Tibial artery (tissue), 4 donors: ENCODE measurements at regions not wholly inside any gene's neighbourhood (a gene's known extent, or its start where the extent isn't known, plus 50 kb on each side); places are given as distances from the start of the nearest gene placed in this dataset.

ENCODE experiments used
- DNase-seq, 2 donors: peaks; one replicate each; pipeline ENCODE4 v3.0.0-alpha.2; 2019
- H3K27ac ChIP-seq, 2 donors: fragments of 200-600 bp; sonication (generic) in 1 of 2; 1 replicate in 1 of 2; 2 replicates in 1 of 2; pipeline ENCODE4 v1.5.1; 2018 to 2019; ENCODE audit warnings: mild to moderate bottlenecking in 1 of 2
- H3K27me3 ChIP-seq, 2 donors: fragments of 200-600 bp; sonication (generic) in 1 of 2; one replicate each; pipeline versions ENCODE4 v1.5.1 to v1.6.0; 2016 to 2019
- H3K36me3 ChIP-seq, 3 donors: fragments of 200-600 bp; sonication (generic) in 2 of 3; one replicate each; pipeline ENCODE4 v1.5.1; 2016 to 2019; ENCODE audit warnings: mild to moderate bottlenecking in 2 of 3
- H3K4me1 ChIP-seq, 4 donors: fragments of 200-600 bp; sonication (generic) in 2 of 4; 1 replicate in 3 of 4; 2 replicates in 1 of 4; pipeline ENCODE4 v1.5.1; 2016 to 2019
- H3K4me3 ChIP-seq, 2 donors: fragments of 200-600 bp; sonication (generic) in 1 of 2; 1 replicate in 1 of 2; 2 replicates in 1 of 2; pipeline ENCODE4 v1.5.1; 2018 to 2019; ENCODE audit warnings: mild to moderate bottlenecking in 2 of 2
- H3K9me3 ChIP-seq, 3 donors: fragments of 200-600 bp; sonication (generic) in 1 of 3; one replicate each; pipeline ENCODE4 v1.5.1; 2016 to 2019
- CTCF ChIP-seq, 2 experiments: fragments of 200-600 bp in 1 of 2; fragments of 450-650 bp in 1 of 2; IDR thresholded peaks; one replicate each; pipeline ENCODE4 v1.5.1; 2017 to 2019; ENCODE audit warnings: antibody characterized with exemption in 2 of 2, mild to moderate bottlenecking in 1 of 2, moderate library complexity in 1 of 2
- intact Hi-C: fragments of 100-400 bp; cut with DNase I; formaldehyde crosslinking; loops from one replicate; pipeline ENCODE4 v1.15.0; 2023; ENCODE audit warnings: low total_unique reads

- H3K27me3 ChIP-seq, result no peaks in the 10 kb centered on the region
- no peak overlapping the region for H3K27ac ChIP-seq
- no peak for TF ChIP-seq CTCF (IDR thresholded peaks at IDR 0.05)
- no peaks in the 10 kb centered on the region for H3K9me3 ChIP-seq
- DNase-seq, result no peak
- no peaks in the 10 kb centered on the region for H3K36me3 ChIP-seq
- no peak overlapping the region for H3K4me3 ChIP-seq
- intact Hi-C loops, result no loop called here
- H3K4me1 ChIP-seq, result no peaks in the 10 kb centered on the region
Measured at GRCh38 chr5:152990217-152990616, 500.3 kb upstream of the GRIA1 start.

GRCh38 chr5:152990649-152991048 lies 499.8 kb upstream of the GRIA1 start:
- TF ChIP-seq CTCF (IDR thresholded peaks at IDR 0.05), result no peak
- Histone ChIP-seq H3K9me3 (no peaks in the 10 kb centered on the region), H3K4me3 (no peak overlapping the region), H3K27me3 (no peaks in the 10 kb centered on the region), H3K4me1 (no peaks in the 10 kb centered on the region), H3K36me3 (no peaks in the 10 kb centered on the region), H3K27ac (no peak overlapping the region)
- DNase-seq, result no peak
- intact Hi-C loops, result no loop called here

GRCh38 chr5:152994033-152994680 lies 496.3 kb upstream of the GRIA1 start:
- no peak for DNase-seq
- no peak overlapping the region for H3K27ac ChIP-seq
- TF ChIP-seq CTCF (IDR thresholded peaks at IDR 0.05), result no peak
- intact Hi-C loops, result no loop called here
- H3K36me3 ChIP-seq, result no peaks in the 10 kb centered on the region
- H3K4me1 ChIP-seq, result no peaks in the 10 kb centered on the region
- H3K4me3 ChIP-seq, result no peak overlapping the region
- no peaks in the 10 kb centered on the region for H3K9me3 ChIP-seq
- H3K27me3 ChIP-seq, result no peaks in the 10 kb centered on the region

GRCh38 chr5:152995214-152995725 lies 495.2 kb upstream of the GRIA1 start:
- H3K27ac ChIP-seq, result no peak overlapping the region
- H3K36me3 ChIP-seq, result no peaks in the 10 kb centered on the region
- intact Hi-C loops, result no loop called here
- no peak for DNase-seq
- H3K9me3 ChIP-seq, result no peaks in the 10 kb centered on the region
- H3K4me3 ChIP-seq, result no peak overlapping the region
- TF ChIP-seq CTCF (IDR thresholded peaks at IDR 0.05), result no peak
- H3K4me1 ChIP-seq, result no peaks in the 10 kb centered on the region
- no peaks in the 10 kb centered on the region for H3K27me3 ChIP-seq

GRCh38 chr5:153005711-153006110 lies 484.8 kb upstream of the GRIA1 start:
- no peaks in the 10 kb centered on the region for H3K4me1 ChIP-seq
- H3K36me3 ChIP-seq, result no peaks in the 10 kb centered on the region
- intact Hi-C loops, result no loop called here
- H3K4me3 ChIP-seq, result no peak overlapping the region
- peaks cover 0 to 11% (median 6%) of the 10 kb centered on the region in 3 donors for H3K9me3 ChIP-seq
- H3K27me3 ChIP-seq, result no peaks in the 10 kb centered on the region
- H3K27ac ChIP-seq, result no peak overlapping the region
- no peak for DNase-seq
- TF ChIP-seq CTCF (IDR thresholded peaks at IDR 0.05), result no peak
